ENCODE measurements at regions not wholly inside any gene's neighbourhood (a gene's known extent, or its start where the extent isn't known, plus 50 kb on each side); places are given as distances from the start of the nearest gene placed in this dataset.

DNA sequence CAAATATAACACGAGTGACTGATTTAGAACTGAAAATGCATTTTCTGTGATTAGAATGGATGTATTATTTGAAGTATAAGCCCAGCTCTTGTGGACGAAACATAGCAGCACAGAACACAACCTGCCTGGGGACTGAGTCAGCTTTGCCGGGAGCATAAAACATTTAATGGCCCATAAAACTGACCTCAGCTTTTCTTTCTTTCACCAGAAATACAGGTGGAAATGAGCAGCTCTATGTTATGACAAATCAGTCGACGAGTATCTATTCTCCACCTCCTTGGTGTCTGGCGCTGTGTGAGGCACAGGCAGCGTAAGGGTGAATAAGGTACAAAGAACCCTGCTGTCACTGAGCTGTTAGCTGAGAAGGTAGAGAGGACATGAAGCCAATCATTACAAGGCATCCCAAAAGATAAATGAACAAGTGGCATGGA lies 471.6 kb upstream of the AKR1E2 start:
- no peak for TF ChIP-seq Cebpa-rat (IDR thresholded peaks at IDR 0.05)
- no peak overlapping the region for H3K4me2 ChIP-seq
- H3K27ac ChIP-seq, result no peak overlapping the region
- H3K4me3 ChIP-seq, result no peak overlapping the region
- no peaks in the 10 kb centered on the region for H3K4me1 ChIP-seq
- no peaks in the 10 kb centered on the region for H3K9me3 ChIP-seq
- H3K27me3 ChIP-seq, result no peaks in the 10 kb centered on the region
- H4K20me1 ChIP-seq, result no peaks in the 10 kb centered on the region
- no peak overlapping the region for H3K9ac ChIP-seq
- no peaks in the 10 kb centered on the region for H3K36me3 ChIP-seq

- H3K4me1 ChIP-seq, result no peaks in the 10 kb centered on the region
- no peaks in the 10 kb centered on the region for H3K9me3 ChIP-seq
- no peak overlapping the region for H3K9ac ChIP-seq
- H3K4me2 ChIP-seq, result no peak overlapping the region
- no peaks in the 10 kb centered on the region for H3K27me3 ChIP-seq
- H3K27ac ChIP-seq, result no peak overlapping the region
- no peak overlapping the region for H3K4me3 ChIP-seq
- H4K20me1 ChIP-seq, result no peaks in the 10 kb centered on the region
- no peaks in the 10 kb centered on the region for H3K36me3 ChIP-seq
- no peak for TF ChIP-seq Cebpa-rat (IDR thresholded peaks at IDR 0.05)
Measured at GRCh38 chr10:4353964-4354363, 472.0 kb upstream of the AKR1E2 start.

GRCh38 chr10:4353059-4353655 lies 472.9 kb upstream of the AKR1E2 start:
- no peaks in the 10 kb centered on the region for H3K27me3 ChIP-seq
- H3K27ac ChIP-seq, result no peak overlapping the region
- no peak overlapping the region for H3K4me2 ChIP-seq
- no peak for TF ChIP-seq Cebpa-rat (IDR thresholded peaks at IDR 0.05)
- H3K4me1 ChIP-seq, result no peaks in the 10 kb centered on the region
- H3K9me3 ChIP-seq, result no peaks in the 10 kb centered on the region
- no peaks in the 10 kb centered on the region for H4K20me1 ChIP-seq
- no peak overlapping the region for H3K4me3 ChIP-seq
- no peaks in the 10 kb centered on the region for H3K36me3 ChIP-seq
- no peak overlapping the region for H3K9ac ChIP-seq

DNA sequence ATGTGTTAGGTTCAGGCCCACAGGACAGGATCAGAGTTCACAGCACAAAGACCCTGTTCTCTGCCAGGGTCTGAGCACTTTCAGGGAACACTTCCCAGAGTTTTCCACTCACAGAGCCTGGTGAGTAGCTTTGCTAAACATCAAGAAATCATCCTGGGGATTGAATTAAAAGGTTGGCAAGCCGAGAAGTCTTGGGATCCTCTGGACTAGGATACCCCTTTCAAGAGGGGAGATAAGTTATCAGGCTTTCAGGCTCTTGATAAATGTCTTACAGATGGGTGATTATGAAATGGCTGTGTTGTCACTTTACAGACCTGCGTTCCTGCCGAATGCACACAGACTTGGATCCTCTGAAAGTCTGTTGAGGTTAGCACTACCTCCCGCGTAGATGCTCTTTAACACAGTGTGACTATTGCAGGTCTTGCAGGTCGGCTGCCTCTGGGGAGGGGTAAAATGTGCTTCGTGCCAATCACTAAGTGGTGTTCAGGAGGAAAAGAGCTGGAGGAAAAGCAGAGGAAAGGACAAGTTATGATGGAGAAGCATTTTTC lies 473.5 kb upstream of the AKR1E2 start:
- no peaks in the 10 kb centered on the region for H3K9me3 ChIP-seq
- H3K4me1 ChIP-seq, result no peaks in the 10 kb centered on the region
- H3K4me3 ChIP-seq, result no peak overlapping the region
- no peaks in the 10 kb centered on the region for H4K20me1 ChIP-seq
- no peaks in the 10 kb centered on the region for H3K27me3 ChIP-seq
- H3K9ac ChIP-seq, result no peak overlapping the region
- no peak for TF ChIP-seq Cebpa-rat (IDR thresholded peaks at IDR 0.05)
- H3K36me3 ChIP-seq, result no peaks in the 10 kb centered on the region
- H3K4me2 ChIP-seq, result no peak overlapping the region
- no peak overlapping the region for H3K27ac ChIP-seq

DNA sequence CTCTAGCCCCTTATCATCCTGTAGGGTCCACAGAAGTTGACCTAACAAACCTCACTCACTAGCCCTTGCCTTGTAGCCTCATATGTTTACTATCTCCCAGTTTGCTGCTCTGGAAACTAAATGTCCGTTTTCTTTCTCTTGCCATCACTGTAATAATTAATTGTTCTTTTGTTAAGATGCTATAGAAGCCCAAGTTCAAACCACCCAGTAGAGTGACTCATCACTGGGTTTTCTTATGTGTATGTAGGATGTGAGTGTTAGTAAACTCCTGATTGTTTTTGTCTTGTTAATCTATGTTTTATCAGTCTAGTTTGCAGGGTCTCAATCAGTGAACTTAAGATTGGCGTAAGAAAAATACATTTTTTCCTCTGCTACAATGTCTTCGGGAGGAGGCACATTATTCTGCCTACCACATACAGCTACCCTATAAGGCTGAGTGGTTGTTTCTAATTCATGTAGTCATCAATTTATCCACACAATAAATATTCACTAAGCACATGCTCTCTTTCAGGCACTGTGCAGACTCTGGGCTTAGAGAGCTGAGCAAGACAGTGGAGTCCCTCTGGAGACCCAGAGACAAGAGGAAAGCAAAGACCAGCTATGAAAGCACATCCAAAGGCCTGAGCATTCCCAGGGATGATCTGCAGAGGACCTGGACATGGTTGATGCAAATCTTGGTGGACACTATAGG lies 474.1 kb upstream of the AKR1E2 start:
- Histone ChIP-seq H3K9ac (no peak overlapping the region), H3K4me2 (no peak overlapping the region), H3K4me1 (no peaks in the 10 kb centered on the region), H3K4me3 (no peak overlapping the region), H3K9me3 (no peaks in the 10 kb centered on the region), H3K36me3 (no peaks in the 10 kb centered on the region), H3K27ac (no peak overlapping the region), H3K27me3 (no peaks in the 10 kb centered on the region), H4K20me1 (no peaks in the 10 kb centered on the region)
- no peak for TF ChIP-seq Cebpa-rat (IDR thresholded peaks at IDR 0.05)

DNA sequence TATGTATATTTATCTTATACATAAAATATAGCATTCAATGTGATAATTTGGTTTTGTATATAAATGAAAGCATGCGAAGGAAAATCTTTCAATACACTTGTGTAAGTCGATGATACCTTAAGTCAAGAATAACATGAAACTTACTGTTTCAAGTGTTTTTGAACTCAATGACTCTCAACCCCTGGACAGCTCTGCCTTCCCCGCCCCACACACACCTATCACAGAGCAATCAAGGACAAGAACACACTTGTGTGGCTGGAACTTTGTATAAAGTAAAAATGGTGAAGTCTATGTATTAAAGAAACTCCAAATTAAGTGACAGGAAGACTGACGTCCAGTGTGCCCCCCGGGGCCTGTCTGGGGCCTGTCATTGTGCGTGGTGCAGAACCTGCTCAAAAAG lies 478.6 kb upstream of the AKR1E2 start:
- no peaks in the 10 kb centered on the region for H3K36me3 ChIP-seq

DNA sequence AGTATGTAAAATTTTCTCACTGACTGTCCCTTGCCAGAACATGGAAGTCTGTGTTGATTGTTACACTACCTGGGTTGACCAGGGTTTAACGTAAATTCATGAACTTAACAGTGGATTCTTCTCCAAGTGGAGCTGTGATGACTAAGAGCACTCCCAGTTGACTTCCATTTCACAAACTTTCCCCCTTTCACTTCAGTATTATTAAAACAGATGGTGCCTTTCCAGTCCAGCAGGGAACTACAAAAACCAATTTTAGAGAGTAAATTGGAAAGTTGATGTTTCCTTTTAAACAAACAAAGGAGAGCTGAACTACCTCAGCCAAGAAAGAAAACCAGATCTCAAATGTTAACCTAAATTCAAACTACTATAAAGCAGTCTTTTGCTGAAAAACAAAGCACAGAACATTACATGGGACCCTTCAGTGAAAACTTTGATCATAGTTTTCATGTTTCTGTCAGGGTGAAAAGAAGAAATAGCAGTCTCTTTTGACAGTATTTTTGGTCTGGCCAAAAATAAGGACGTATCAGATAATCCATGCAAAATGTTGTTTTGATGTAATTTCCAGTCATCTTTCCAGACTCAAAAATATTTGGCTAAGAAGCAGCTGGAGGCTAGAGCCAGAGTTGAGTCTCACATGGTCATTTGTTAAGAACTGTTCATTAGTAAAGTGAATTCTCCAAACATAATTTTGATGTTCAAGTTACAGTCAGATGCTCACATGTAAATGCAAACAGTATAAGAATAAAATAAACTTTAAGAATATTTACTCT lies 479.9 kb upstream of the AKR1E2 start:
- Histone ChIP-seq H3K4me2 (no peak overlapping the region), H4K20me1 (no peaks in the 10 kb centered on the region), H3K36me3 (no peaks in the 10 kb centered on the region), H3K27ac (no peak overlapping the region), H3K4me3 (no peak overlapping the region), H3K27me3 (no peaks in the 10 kb centered on the region), H3K9ac (no peak overlapping the region), H3K4me1 (no peaks in the 10 kb centered on the region), H3K9me3 (no peaks in the 10 kb centered on the region)
- TF ChIP-seq Cebpa-rat (IDR thresholded peaks at IDR 0.05), result no peak

More for the DNA sequence above, 478.6 kb upstream of the AKR1E2 start:
- H3K9me3 ChIP-seq, result no peaks in the 10 kb centered on the region
- no peak overlapping the region for H3K4me2 ChIP-seq
- H3K9ac ChIP-seq, result no peak overlapping the region
- H4K20me1 ChIP-seq, result no peaks in the 10 kb centered on the region
- no peaks in the 10 kb centered on the region for H3K4me1 ChIP-seq
- no peak overlapping the region for H3K27ac ChIP-seq
- no peaks in the 10 kb centered on the region for H3K27me3 ChIP-seq
- no peak overlapping the region for H3K4me3 ChIP-seq
- TF ChIP-seq Cebpa-rat (IDR thresholded peaks at IDR 0.05), result no peak

DNA sequence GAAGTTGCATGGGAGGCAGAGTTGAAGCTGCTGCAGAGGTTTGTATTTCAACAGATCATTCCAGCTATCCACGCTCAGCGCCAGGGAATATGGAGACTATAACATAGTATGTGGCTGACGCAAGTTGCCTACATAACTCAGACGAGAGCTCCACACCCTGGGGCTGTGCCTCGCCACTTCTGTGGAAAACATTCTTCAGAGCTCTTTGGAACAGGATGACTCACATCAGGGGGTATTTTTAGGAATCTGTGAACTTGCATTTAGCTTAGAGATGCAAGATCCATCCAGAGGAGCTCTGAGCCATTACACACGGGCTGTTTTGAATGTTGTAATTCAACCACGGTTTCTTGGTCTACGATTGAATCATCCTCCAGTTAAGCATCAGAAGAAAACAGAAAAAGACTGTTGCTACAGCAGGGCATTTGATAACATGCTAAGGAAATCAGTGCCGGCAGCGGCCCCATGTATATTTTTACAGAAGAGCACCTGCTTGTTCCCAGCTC lies 481.5 kb upstream of the AKR1E2 start:
- Histone ChIP-seq H4K20me1 (no peaks in the 10 kb centered on the region), H3K27ac (no peak overlapping the region), H3K4me3 (no peak overlapping the region), H3K36me3 (no peaks in the 10 kb centered on the region), H3K9me3 (no peaks in the 10 kb centered on the region), H3K4me2 (no peak overlapping the region), H3K27me3 (no peaks in the 10 kb centered on the region), H3K9ac (no peak overlapping the region), H3K4me1 (no peaks in the 10 kb centered on the region)
- no peak for TF ChIP-seq Cebpa-rat (IDR thresholded peaks at IDR 0.05)

DNA sequence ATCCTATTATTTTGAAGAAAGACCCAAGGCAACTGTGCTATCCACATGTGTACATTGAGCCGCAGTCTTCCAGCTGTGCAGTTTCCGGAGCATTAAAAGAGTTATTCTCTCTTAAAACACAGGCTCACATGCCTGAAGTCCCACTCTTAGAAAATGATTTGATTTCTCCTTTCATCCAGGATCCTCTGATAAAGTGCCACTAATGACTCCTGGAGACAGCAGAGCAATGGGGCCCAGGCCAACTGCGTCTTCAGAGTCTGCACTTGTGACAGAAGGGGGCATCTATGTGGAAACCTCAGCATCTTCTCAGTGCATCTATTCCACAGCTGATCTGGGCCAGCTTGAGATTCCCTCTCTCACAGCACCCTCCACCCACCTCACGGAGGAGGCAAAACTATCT lies 482.1 kb upstream of the AKR1E2 start:
- TF ChIP-seq Cebpa-rat (IDR thresholded peaks at IDR 0.05), result no peak
- no peak overlapping the region for H3K9ac ChIP-seq
- H3K4me1 ChIP-seq, result no peaks in the 10 kb centered on the region
- H3K27ac ChIP-seq, result no peak overlapping the region
- no peaks in the 10 kb centered on the region for H3K9me3 ChIP-seq
- H3K36me3 ChIP-seq, result no peaks in the 10 kb centered on the region
- no peaks in the 10 kb centered on the region for H3K27me3 ChIP-seq
- no peak overlapping the region for H3K4me3 ChIP-seq
- no peaks in the 10 kb centered on the region for H4K20me1 ChIP-seq
- no peak overlapping the region for H3K4me2 ChIP-seq

- no peaks in the 10 kb centered on the region for H3K27me3 ChIP-seq
- no peaks in the 10 kb centered on the region for H4K20me1 ChIP-seq
- no peak overlapping the region for H3K4me2 ChIP-seq
- TF ChIP-seq Cebpa-rat (IDR thresholded peaks at IDR 0.05), result no peak
- H3K9me3 ChIP-seq, result no peaks in the 10 kb centered on the region
- no peaks in the 10 kb centered on the region for H3K4me1 ChIP-seq
- H3K27ac ChIP-seq, result no peak overlapping the region
- H3K36me3 ChIP-seq, result no peaks in the 10 kb centered on the region
- no peak overlapping the region for H3K9ac ChIP-seq
- no peak overlapping the region for H3K4me3 ChIP-seq
Measured at GRCh38 chr10:4343091-4343490, 482.9 kb upstream of the AKR1E2 start.
